ENCODE measurements at regions not wholly inside any gene's neighbourhood (a gene's known extent, or its start where the extent isn't known, plus 50 kb on each side); places are given as distances from the start of the nearest gene placed in this dataset.

GRCh38 chr9:116008278-116008677, 145.3 kb upstream of the PAPPA start:
- H3K27ac ChIP-seq = no peak overlapping the region
- H3K4me3 ChIP-seq = no peak overlapping the region
- DNase-seq = no peak
- intact Hi-C loops (cut with DNase I) = no loop called here
- H3K4me1 ChIP-seq = no peaks in the 10 kb centered on the region
- no peaks in the 10 kb centered on the region for H3K27me3 ChIP-seq
- no peak for TF ChIP-seq CTCF (IDR thresholded peaks at IDR 0.05)
- ATAC-seq = no peak
- no peaks in the 10 kb centered on the region for H3K36me3 ChIP-seq
- no peaks in the 10 kb centered on the region for H3K9me3 ChIP-seq

GRCh38 chr9:116009420-116009819, 144.2 kb upstream of the PAPPA start:
- Histone ChIP-seq H3K27ac (no peak overlapping the region), H3K9me3 (no peaks in the 10 kb centered on the region), H3K4me3 (no peak overlapping the region), H3K36me3 (no peaks in the 10 kb centered on the region), H3K4me1 (no peaks in the 10 kb centered on the region), H3K27me3 (no peaks in the 10 kb centered on the region)
- ATAC-seq (no peak), DNase-seq (no peak)
- intact Hi-C loops (cut with DNase I) = no loop called here
- no peak for TF ChIP-seq CTCF (IDR thresholded peaks at IDR 0.05)

DNA sequence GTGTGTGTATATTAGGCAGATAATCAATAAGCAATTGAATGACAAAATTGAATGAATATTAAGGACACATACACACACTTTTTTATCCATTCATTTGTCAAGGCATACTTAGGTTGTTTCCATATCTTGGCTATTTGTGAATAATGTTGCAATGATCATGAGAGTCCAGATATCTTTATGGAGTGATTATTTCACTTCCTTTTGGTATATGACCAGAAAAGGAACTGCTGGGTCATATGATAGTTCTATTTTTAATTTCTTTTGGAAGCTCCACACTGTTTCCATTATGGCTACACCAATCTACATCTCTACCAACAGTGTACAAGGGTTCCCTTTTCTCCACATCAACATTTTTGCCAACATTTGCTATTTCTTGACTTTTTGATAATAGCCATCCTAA, 137.7 kb upstream of the PAPPA start:
- H3K4me3 ChIP-seq = no peak overlapping the region
- no peaks in the 10 kb centered on the region for H3K36me3 ChIP-seq
- H3K9me3 ChIP-seq = no peaks in the 10 kb centered on the region
- H3K27ac ChIP-seq = no peak overlapping the region
- TF ChIP-seq CTCF (IDR thresholded peaks at IDR 0.05) = no peak
- no peak for DNase-seq
- no peaks in the 10 kb centered on the region for H3K4me1 ChIP-seq
- no peaks in the 10 kb centered on the region for H3K27me3 ChIP-seq
- no peak for ATAC-seq
- intact Hi-C loops (cut with DNase I) = no loop called here

DNA sequence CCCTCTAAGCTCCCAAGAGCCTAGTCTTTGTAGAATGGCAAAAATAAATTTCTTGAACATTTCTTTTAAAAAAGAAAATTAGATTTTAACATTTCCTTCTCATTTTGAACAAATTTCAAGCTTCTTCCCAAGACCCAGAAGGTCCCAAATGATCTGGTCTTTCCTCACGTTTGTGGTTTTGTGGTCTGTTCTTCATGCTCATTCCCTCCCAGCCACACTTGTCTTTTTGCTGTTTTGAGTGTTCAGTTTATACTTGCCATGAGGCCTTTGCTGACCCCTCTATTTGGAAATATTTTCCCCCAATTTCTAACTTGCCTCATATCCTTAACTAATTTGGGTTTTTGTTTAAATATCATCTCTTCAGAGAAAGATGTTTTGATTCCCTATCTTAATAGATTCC, 133.4 kb upstream of the PAPPA start:
- no peak for TF ChIP-seq CTCF (IDR thresholded peaks at IDR 0.05)
- intact Hi-C loops (cut with DNase I) = no loop called here

DNA sequence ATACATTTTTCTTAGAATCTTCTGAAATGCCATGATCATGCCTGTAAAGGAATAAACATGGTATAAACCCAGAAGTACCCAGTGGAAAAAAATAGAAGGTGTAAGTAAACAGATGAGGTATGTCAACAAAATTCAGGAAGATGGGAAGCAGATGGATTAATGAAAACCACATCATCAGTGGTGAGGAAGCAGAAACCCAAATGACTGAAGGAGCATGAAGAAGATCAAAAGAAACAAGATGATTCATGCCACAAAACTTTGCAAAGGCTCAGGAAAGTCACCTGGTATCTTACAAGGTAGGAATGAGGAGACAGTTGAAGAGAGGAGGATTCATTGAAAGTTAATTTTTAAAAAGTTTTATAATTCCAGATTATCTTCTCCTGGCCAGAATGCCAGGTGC, 132.8 kb upstream of the PAPPA start:
- Histone ChIP-seq H3K4me3 (no peak overlapping the region), H3K36me3 (no peaks in the 10 kb centered on the region), H3K27ac (no peak overlapping the region), H3K9me3 (no peaks in the 10 kb centered on the region), H3K27me3 (no peaks in the 10 kb centered on the region), H3K4me1 (no peaks in the 10 kb centered on the region)
- ATAC-seq (no peak), DNase-seq (no peak)
- TF ChIP-seq CTCF (IDR thresholded peaks at IDR 0.05) = no peak
- intact Hi-C loops (cut with DNase I) = no loop called here

More for the DNA sequence above, 133.4 kb upstream of the PAPPA start:
- Histone ChIP-seq H3K27ac (no peak overlapping the region), H3K9me3 (no peaks in the 10 kb centered on the region), H3K4me3 (no peak overlapping the region), H3K36me3 (no peaks in the 10 kb centered on the region), H3K4me1 (no peaks in the 10 kb centered on the region), H3K27me3 (no peaks in the 10 kb centered on the region)
- DNase-seq = no peak
- no peak for ATAC-seq

GRCh38 chr9:116027096-116027495, 126.5 kb upstream of the PAPPA start:
- no peak for ATAC-seq
- no peak for DNase-seq
- Histone ChIP-seq H3K27me3 (no peaks in the 10 kb centered on the region), H3K36me3 (no peaks in the 10 kb centered on the region), H3K27ac (no peak overlapping the region), H3K4me3 (no peak overlapping the region), H3K9me3 (no peaks in the 10 kb centered on the region), H3K4me1 (no peaks in the 10 kb centered on the region)
- intact Hi-C loops (cut with DNase I) = no loop called here
- TF ChIP-seq CTCF (IDR thresholded peaks at IDR 0.05) = no peak

Data from upper lobe of right lung (tissue), 1 donor.